MM.1S (cell line): ENCODE measurements at regions not wholly inside any gene's neighbourhood (a gene's known extent, or its start where the extent isn't known, plus 50 kb on each side); places are given as distances from the start of the nearest gene placed in this dataset.

Experiments
- DNase-seq: peaks from one replicate; pipeline ENCODE4 v3.0.0-alpha.2; 2015
- H2AFZ ChIP-seq: fragments of 300-600 bp; sonication (generic); 2 replicates; pipeline ENCODE4 v1.6.0; 2016; ENCODE audit warnings: antibody characterized with exemption, low read length
- H3F3A ChIP-seq: fragments of 300-600 bp; sonication (generic); 2 replicates; pipeline ENCODE4 v1.6.1; 2016; ENCODE audit warnings: mild to moderate bottlenecking, antibody characterized with exemption, low read length, moderate library complexity, mixed read lengths; ENCODE audit not compliant: insufficient read depth
- H3K27ac ChIP-seq: fragments of 300-600 bp; sonication (generic); 2 replicates; pipeline ENCODE4 v1.5.1; 2016; ENCODE audit warnings: mild to moderate bottlenecking, low read length
- H3K27me3 ChIP-seq: fragments of 300-600 bp; sonication (generic); replicated peaks from 2 replicates; pipeline ENCODE4 v1.6.0; 2016; ENCODE audit warnings: low read length; ENCODE audit not compliant: insufficient read depth
- H3K36me3 ChIP-seq: fragments of 300-600 bp; sonication (generic); replicated peaks from 2 replicates; pipeline ENCODE4 v1.6.1; 2016; ENCODE audit warnings: mild to moderate bottlenecking, low read length, mixed read lengths; ENCODE audit not compliant: insufficient read depth
- H3K4me1 ChIP-seq: fragments of 300-600 bp; sonication (generic); 2 replicates; pipeline ENCODE4 v1.6.1; 2016; ENCODE audit warnings: low read length, mixed read lengths
- H3K4me2 ChIP-seq: fragments of 300-600 bp; sonication (generic); 2 replicates; pipeline ENCODE4 v1.6.0; 2016; ENCODE audit warnings: low read depth, low read length
- H3K4me3 ChIP-seq: fragments of 300-600 bp; sonication (generic); 2 replicates; pipeline ENCODE4 v1.5.1; 2016; ENCODE audit warnings: low read length, mixed read lengths
- H3K79me2 ChIP-seq: fragments of 300-600 bp; sonication (generic); 2 replicates; pipeline ENCODE4 v1.6.1; 2016; ENCODE audit warnings: mixed run types, low read length, mixed read lengths
- H3K9ac ChIP-seq: fragments of 300-600 bp; sonication (generic); 2 replicates; pipeline ENCODE4 v1.6.1; 2016; ENCODE audit warnings: low read length, mixed read lengths
- H3K9me2 ChIP-seq: fragments of 300-600 bp; sonication (generic); replicated peaks from 2 replicates; pipeline ENCODE4 v1.6.1; 2016; ENCODE audit warnings: mild to moderate bottlenecking, low read length, mixed read lengths; ENCODE audit not compliant: insufficient read depth
- H3K9me3 ChIP-seq: fragments of 300-600 bp; sonication (generic); replicated peaks from 2 replicates; pipeline ENCODE4 v1.6.1; 2016; ENCODE audit warnings: mild to moderate bottlenecking, low read length, mixed read lengths; ENCODE audit not compliant: insufficient read depth
- H4K20me1 ChIP-seq: fragments of 300-600 bp; sonication (generic); 2 replicates; pipeline ENCODE4 v1.6.1; 2016; ENCODE audit warnings: mild to moderate bottlenecking, low read length, moderate library complexity, mixed read lengths; ENCODE audit not compliant: insufficient read depth
- EZH2 ChIP-seq: fragments of 300-600 bp; sonication (generic); optimal IDR thresholded peaks from 2 replicates; pipeline ENCODE3; 2017; ENCODE audit warnings: low read depth, mild to moderate bottlenecking, antibody characterized with exemption, low read length, mixed read lengths
- EZH2phosphoT487 ChIP-seq: fragments of 300-600 bp; sonication (generic); IDR thresholded peaks from 2 replicates; pipeline ENCODE4 v1.6.1; 2018; ENCODE audit warnings: antibody characterized with exemption, low read length
- TF ChIP-seq, protein P1 (sequence below): fragments of 300-600 bp; sonication (generic); IDR thresholded peaks from 2 replicates; pipeline ENCODE4 v1.5.1; 2016; ENCODE audit warnings: antibody characterized with exemption, low read length, mixed read lengths

DNA sequence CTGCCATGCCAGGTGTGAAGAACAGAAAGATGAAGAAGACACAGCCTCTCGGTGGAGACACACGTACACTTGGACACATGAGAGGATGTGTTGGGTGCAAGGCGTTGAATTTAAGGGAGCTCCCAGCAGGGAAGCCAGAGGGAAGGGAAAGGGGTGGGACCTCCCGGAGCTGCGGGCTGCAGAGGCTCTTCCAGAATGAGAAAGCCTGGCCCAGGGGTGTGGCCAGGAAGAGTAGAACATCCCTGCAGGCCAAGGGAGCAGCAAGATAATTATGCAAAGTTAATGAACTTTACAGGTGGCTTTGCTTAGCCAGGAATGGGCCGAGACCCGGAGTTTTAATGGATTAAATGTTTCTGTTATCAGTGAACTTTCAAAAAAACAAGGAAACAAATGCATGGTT is 270.3 kb downstream of the KLF6 start:
- H4K20me1 ChIP-seq, result no peaks in the 10 kb centered on the region
- no peak overlapping the region for H2AFZ ChIP-seq
- H3K4me2 ChIP-seq, result no peak overlapping the region
- no peak overlapping the region for H3K27ac ChIP-seq
- no peaks in the 10 kb centered on the region for H3K9me2 ChIP-seq
- no peaks in the 10 kb centered on the region for H3K36me3 ChIP-seq
- H3K9me3 ChIP-seq, result no peaks in the 10 kb centered on the region
- H3F3A ChIP-seq, result no peaks in the 10 kb centered on the region
- no peaks in the 10 kb centered on the region for H3K27me3 ChIP-seq
- H3K4me3 ChIP-seq, result no peak overlapping the region
- no peak for DNase-seq
- no peak overlapping the region for H3K9ac ChIP-seq
- H3K79me2 ChIP-seq, result no peaks in the 10 kb centered on the region
- H3K4me1 ChIP-seq, result no peaks in the 10 kb centered on the region
- TF ChIP-seq EZH2 (no peak), EZH2phosphoT487 (no peak)
- TF ChIP-seq, protein P1, sequence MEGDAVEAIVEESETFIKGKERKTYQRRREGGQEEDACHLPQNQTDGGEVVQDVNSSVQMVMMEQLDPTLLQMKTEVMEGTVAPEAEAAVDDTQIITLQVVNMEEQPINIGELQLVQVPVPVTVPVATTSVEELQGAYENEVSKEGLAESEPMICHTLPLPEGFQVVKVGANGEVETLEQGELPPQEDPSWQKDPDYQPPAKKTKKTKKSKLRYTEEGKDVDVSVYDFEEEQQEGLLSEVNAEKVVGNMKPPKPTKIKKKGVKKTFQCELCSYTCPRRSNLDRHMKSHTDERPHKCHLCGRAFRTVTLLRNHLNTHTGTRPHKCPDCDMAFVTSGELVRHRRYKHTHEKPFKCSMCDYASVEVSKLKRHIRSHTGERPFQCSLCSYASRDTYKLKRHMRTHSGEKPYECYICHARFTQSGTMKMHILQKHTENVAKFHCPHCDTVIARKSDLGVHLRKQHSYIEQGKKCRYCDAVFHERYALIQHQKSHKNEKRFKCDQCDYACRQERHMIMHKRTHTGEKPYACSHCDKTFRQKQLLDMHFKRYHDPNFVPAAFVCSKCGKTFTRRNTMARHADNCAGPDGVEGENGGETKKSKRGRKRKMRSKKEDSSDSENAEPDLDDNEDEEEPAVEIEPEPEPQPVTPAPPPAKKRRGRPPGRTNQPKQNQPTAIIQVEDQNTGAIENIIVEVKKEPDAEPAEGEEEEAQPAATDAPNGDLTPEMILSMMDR, result no peak

DNA sequence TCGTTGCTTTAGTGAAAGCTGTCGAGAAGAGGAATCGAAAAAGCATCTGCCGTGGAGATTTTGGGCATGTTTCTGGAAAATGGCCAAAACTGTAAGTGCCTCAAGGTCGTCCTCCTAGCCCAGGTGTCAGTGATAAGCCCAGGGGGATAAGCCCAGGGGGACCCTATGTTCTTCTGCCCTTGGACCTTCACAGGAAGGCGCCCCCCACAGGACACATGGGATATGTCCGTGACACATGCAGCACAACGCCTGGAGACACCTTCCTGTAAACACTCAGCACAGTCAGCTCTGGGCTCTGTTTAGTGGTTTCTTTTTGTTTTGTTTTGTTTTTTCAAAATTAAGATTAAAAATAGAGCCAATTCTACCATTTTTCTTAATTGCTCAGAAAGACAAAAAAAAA is 272.7 kb downstream of the KLF6 start:
- no peak overlapping the region for H3K27ac ChIP-seq
- no peaks in the 10 kb centered on the region for H3K9me3 ChIP-seq
- H4K20me1 ChIP-seq, result no peaks in the 10 kb centered on the region
- H2AFZ ChIP-seq, result no peak overlapping the region
- H3K4me3 ChIP-seq, result no peak overlapping the region
- H3K36me3 ChIP-seq, result no peaks in the 10 kb centered on the region
- H3K27me3 ChIP-seq, result no peaks in the 10 kb centered on the region
- no peak for TF ChIP-seq EZH2phosphoT487
- no peaks in the 10 kb centered on the region for H3K9me2 ChIP-seq
- no peaks in the 10 kb centered on the region for H3F3A ChIP-seq
- H3K4me2 ChIP-seq, result no peak overlapping the region
- H3K79me2 ChIP-seq, result no peaks in the 10 kb centered on the region
- no peak overlapping the region for H3K9ac ChIP-seq
- no peaks in the 10 kb centered on the region for H3K4me1 ChIP-seq
- no peak for DNase-seq

DNA sequence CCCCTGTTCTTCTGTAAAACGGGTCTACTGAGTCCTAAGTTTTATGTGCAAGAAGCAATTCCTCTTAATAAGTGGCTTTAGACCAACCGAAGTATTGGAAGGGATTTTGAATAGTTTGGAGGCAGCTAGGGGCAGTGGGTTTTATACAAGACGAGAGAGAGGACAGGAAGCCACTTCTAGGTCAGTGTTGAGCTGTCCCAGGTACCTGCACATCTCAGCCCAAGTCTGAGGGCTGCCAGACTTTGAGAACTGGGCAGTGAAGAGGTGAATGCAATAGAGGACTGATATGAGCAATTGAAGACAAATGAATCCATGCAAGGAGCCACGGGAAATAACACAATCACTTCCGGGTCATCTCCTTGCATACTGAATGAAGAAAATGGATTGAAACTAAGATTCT is 273.5 kb downstream of the KLF6 start:
- Histone ChIP-seq H3K79me2 (no peaks in the 10 kb centered on the region), H3K9me2 (no peaks in the 10 kb centered on the region), H3K4me2 (no peak overlapping the region), H3K36me3 (no peaks in the 10 kb centered on the region), H3K4me1 (no peaks in the 10 kb centered on the region), H3K4me3 (no peak overlapping the region), H3K9ac (no peak overlapping the region), H3K9me3 (no peaks in the 10 kb centered on the region), H4K20me1 (no peaks in the 10 kb centered on the region), H3F3A (no peaks in the 10 kb centered on the region), H2AFZ (no peak overlapping the region), H3K27ac (no peak overlapping the region), H3K27me3 (no peaks in the 10 kb centered on the region)
- TF ChIP-seq EZH2phosphoT487, result no peak
- no peak for TF ChIP-seq EZH2
- TF ChIP-seq, protein P1, result no peak
- DNase-seq, result no peak

DNA sequence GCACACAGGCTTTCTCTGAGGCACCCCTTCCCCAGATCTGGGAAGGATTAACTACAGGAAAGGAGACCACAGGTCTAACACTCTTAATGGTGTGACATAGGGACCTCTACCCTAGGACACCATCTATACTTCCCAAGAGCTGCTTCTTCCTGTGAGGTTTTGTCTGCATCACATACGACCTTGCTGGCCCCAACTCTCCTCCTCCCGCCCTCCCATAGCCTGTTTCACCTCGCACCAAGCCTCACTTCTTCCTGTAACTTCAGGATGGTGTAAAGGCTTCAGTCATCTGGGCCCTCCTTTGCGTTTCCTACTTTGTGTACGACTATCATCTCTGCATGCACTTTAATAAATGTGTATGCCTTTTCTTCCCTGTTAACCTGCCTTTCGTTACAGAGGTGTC is 274.3 kb downstream of the KLF6 start:
- H3K27me3 ChIP-seq, result no peaks in the 10 kb centered on the region
- no peak overlapping the region for H2AFZ ChIP-seq
- no peaks in the 10 kb centered on the region for H3K36me3 ChIP-seq
- no peaks in the 10 kb centered on the region for H4K20me1 ChIP-seq
- no peak overlapping the region for H3K4me2 ChIP-seq
- H3K79me2 ChIP-seq, result no peaks in the 10 kb centered on the region
- H3K4me1 ChIP-seq, result no peaks in the 10 kb centered on the region
- no peak overlapping the region for H3K27ac ChIP-seq
- no peaks in the 10 kb centered on the region for H3K9me3 ChIP-seq
- TF ChIP-seq, protein P1, result no peak
- TF ChIP-seq EZH2phosphoT487 (no peak), EZH2 (no peak)
- H3K4me3 ChIP-seq, result no peak overlapping the region
- no peak for DNase-seq
- no peak overlapping the region for H3K9ac ChIP-seq
- no peaks in the 10 kb centered on the region for H3F3A ChIP-seq
- H3K9me2 ChIP-seq, result no peaks in the 10 kb centered on the region
